ENCODE measurements at regions not wholly inside any gene's neighbourhood (a gene's known extent, or its start where the extent isn't known, plus 50 kb on each side); places are given as distances from the start of the nearest gene placed in this dataset.
"Not testable (repeated sequence)": the region's sequence is repeated elsewhere in the genome, so short reads cannot be mapped to it uniquely, and the experiment has no call there.

- Histone ChIP-seq H4K20me1 (replicated peaks; ENCODE audit: control insufficient read depth, extremely low read depth, insufficient read depth, low read length) (no peaks in the 10 kb centered on the region), H3K4me3 (replicated peaks in 1 of 3; ENCODE audit: insufficient read depth in 1 of 3, low read depth in 1 of 3, low read length in 3 of 3) (no peak overlapping the region), H3K36me3 (ENCODE audit: control insufficient read depth in 2 of 2, extremely low read depth in 1 of 2, insufficient read depth in 2 of 2, low read length in 2 of 2) (no peaks in the 10 kb centered on the region), H3K9me3 (replicated peaks; ENCODE audit: control insufficient read depth, insufficient read depth, low read length) (no peaks in the 10 kb centered on the region), H2AFZ (ENCODE audit: low read depth, low read length) (no peak overlapping the region), H3K9ac (replicated peaks; ENCODE audit: extremely low read depth, insufficient read depth, low read length) (no peak overlapping the region), H3K27ac (ENCODE audit: insufficient read depth, low read depth, low read length) (no peak overlapping the region), H3K4me1 (ENCODE audit: control insufficient read depth, extremely low read depth, insufficient read depth, low read length) (no peaks in the 10 kb centered on the region), H3K27me3 (ENCODE audit: control insufficient read depth in 2 of 2, insufficient read depth in 2 of 2, low read length in 2 of 2) (no peaks in the 10 kb centered on the region), H3K9me1 (replicated peaks; ENCODE audit: control insufficient read depth, extremely low read depth, insufficient read depth, low read length) (no peaks in the 10 kb centered on the region), H3K4me2 (ENCODE audit: insufficient read depth, low read length) (no peak overlapping the region), H3K79me2 (ENCODE audit: control insufficient read depth, insufficient read depth, low read length) (no peaks in the 10 kb centered on the region)
- CTCF ChIA-PET, result no interaction called here
- intact Hi-C loops (cut with micrococcal nuclease), result no loop called here
- TF ChIP-seq MYC (IDR thresholded peaks at IDR 0.05; ENCODE audit: low read depth, low read length), result no peak
- no peak for TF ChIP-seq POLR2A (IDR thresholded peaks at IDR 0.05; ENCODE audit: low read depth, low read length)
- TF ChIP-seq POLR2AphosphoS5 (IDR thresholded peaks at IDR 0.05; ENCODE audit: insufficient read depth, low read depth, low read length), result no peak
- TF ChIP-seq JUN (IDR thresholded peaks at IDR 0.05; ENCODE audit: borderline replicate concordance, insufficient read depth, insufficient read length, low read depth), result no peak
- TF ChIP-seq EZH2 (IDR thresholded peaks at IDR 0.05; ENCODE audit: borderline replicate concordance, low read depth, low read length, severe bottlenecking), result no peak
- TF ChIP-seq CTCF (IDR thresholded peaks at IDR 0.05; ENCODE audit: extremely low read depth in 1 of 2, insufficient read depth in 1 of 2, low read depth in 1 of 2, low read length in 2 of 2), result no peak
- no peak for TF ChIP-seq GATA2 (IDR thresholded peaks at IDR 0.05; ENCODE audit: insufficient read depth, insufficient read length, low read depth, low read length)
- no peak for TF ChIP-seq MAX (IDR thresholded peaks at IDR 0.05; ENCODE audit: insufficient read depth, insufficient read length)
- no peak for TF ChIP-seq FOS (IDR thresholded peaks at IDR 0.05; ENCODE audit: borderline replicate concordance, insufficient read depth, low read length)
- POLR2A ChIA-PET, result no interaction called here
- BruUV-seq (replicated peaks), result no TSS peak
- FAIRE-seq (no peak), DNase-seq (ENCODE audit: low read depth, low spot score) (no peak)
- dilution Hi-C loops (cut with MboI; ENCODE audit: extremely low pct_ligation_motif_present, low sequenced_read_pairs), result no loop called here
These were observed 370.0 kb downstream of the GPAT3 start for GRCh38 chr4:83905952-83906351.

- H3K79me2 ChIP-seq (ENCODE audit: control insufficient read depth, insufficient read depth, low read length); DNase-seq (ENCODE audit: low read depth, low spot score); dilution Hi-C loops (cut with MboI; ENCODE audit: extremely low pct_ligation_motif_present, low sequenced_read_pairs); H3K27ac ChIP-seq (ENCODE audit: insufficient read depth, low read depth, low read length); H3K9me1 ChIP-seq (replicated peaks; ENCODE audit: control insufficient read depth, extremely low read depth, insufficient read depth, low read length); H3K4me3 ChIP-seq (replicated peaks in 1 of 3; ENCODE audit: insufficient read depth in 1 of 3, low read depth in 1 of 3, low read length in 3 of 3); H3K9me3 ChIP-seq (replicated peaks; ENCODE audit: control insufficient read depth, insufficient read depth, low read length); FAIRE-seq; CTCF ChIA-PET; H2AFZ ChIP-seq (ENCODE audit: low read depth, low read length); POLR2A ChIA-PET; H3K36me3 ChIP-seq (ENCODE audit: control insufficient read depth in 2 of 2, extremely low read depth in 1 of 2, insufficient read depth in 2 of 2, low read length in 2 of 2); H3K4me2 ChIP-seq (ENCODE audit: insufficient read depth, low read length); H4K20me1 ChIP-seq (replicated peaks; ENCODE audit: control insufficient read depth, extremely low read depth, insufficient read depth, low read length); H3K27me3 ChIP-seq (ENCODE audit: control insufficient read depth in 2 of 2, insufficient read depth in 2 of 2, low read length in 2 of 2); intact Hi-C loops (cut with micrococcal nuclease); H3K9ac ChIP-seq (replicated peaks; ENCODE audit: extremely low read depth, insufficient read depth, low read length); BruUV-seq (replicated peaks); H3K4me1 ChIP-seq (ENCODE audit: control insufficient read depth, extremely low read depth, insufficient read depth, low read length): not testable (repeated sequence)
These were observed 367.8 kb downstream of the GPAT3 start for GRCh38 chr4:83903740-83904139.
